COR-L47 (cell line): ENCODE measurements at regions not wholly inside any gene's neighbourhood (a gene's known extent, or its start where the extent isn't known, plus 50 kb on each side); places are given as distances from the start of the nearest gene placed in this dataset.

Experiments
- DNase-seq: peaks from one replicate; lab custom pipeline; 2025; lab: John Stamatoyannopoulos, UW

GRCh38 chr13:39970177-39970846, 314.9 kb downstream of the COG6 start:
- DNase-seq: no peak

GRCh38 chr13:39971526-39971925, 316.1 kb downstream of the COG6 start:
- no peak for DNase-seq

GRCh38 chr13:39976481-39976880, 321.0 kb downstream of the COG6 start:
- no peak for DNase-seq

- DNase-seq: no peak
Measured at GRCh38 chr13:39981056-39981455, 325.6 kb downstream of the COG6 start.

GRCh38 chr13:39982745-39983144, 327.3 kb downstream of the COG6 start:
- DNase-seq: no peak

GRCh38 chr13:39985071-39985470, 329.6 kb downstream of the COG6 start:
- DNase-seq: no peak

- DNase-seq: no peak
Measured at GRCh38 chr13:39988351-39988750, 332.9 kb downstream of the COG6 start.

- no peak for DNase-seq
Measured at GRCh38 chr13:39998166-39998565, 342.7 kb downstream of the COG6 start.

GRCh38 chr13:40002016-40002415, 346.6 kb downstream of the COG6 start:
- no peak for DNase-seq

- DNase-seq: no peak
Measured at GRCh38 chr13:40013554-40013953, 358.1 kb downstream of the COG6 start.

GRCh38 chr13:40016953-40017660, 361.6 kb downstream of the COG6 start:
- DNase-seq: no peak

GRCh38 chr13:40017662-40018262, 362.3 kb downstream of the COG6 start:
- no peak for DNase-seq

- no peak for DNase-seq
Measured at GRCh38 chr13:40023595-40024203, 368.2 kb downstream of the COG6 start.

GRCh38 chr13:40024204-40024966, 368.9 kb downstream of the COG6 start:
- no peak for DNase-seq

GRCh38 chr13:40024967-40025714, 369.7 kb downstream of the COG6 start:
- DNase-seq: no peak

- DNase-seq: no peak
Measured at GRCh38 chr13:40026174-40026585, 370.7 kb downstream of the COG6 start.

- DNase-seq: no peak
Measured at GRCh38 chr13:40026741-40027140, 371.3 kb downstream of the COG6 start.

- DNase-seq: no peak
Measured at GRCh38 chr13:40028446-40028845, 373.0 kb downstream of the COG6 start.

GRCh38 chr13:40031031-40031430, 375.6 kb downstream of the COG6 start:
- DNase-seq: no peak

GRCh38 chr13:40039061-40039460, 383.6 kb downstream of the COG6 start:
- DNase-seq: no peak

- no peak for DNase-seq
Measured at GRCh38 chr13:40042991-40043390, 387.5 kb downstream of the COG6 start.
